IMR-90 (cell line): ENCODE measurements at regions not wholly inside any gene's neighbourhood (a gene's known extent, or its start where the extent isn't known, plus 50 kb on each side); places are given as distances from the start of the nearest gene placed in this dataset.

Experiments
- ATAC-seq: fragments of 200-7000 bp; cut with Tn5 transposase; 2 replicates; pipeline ENCODE4 v1.9.1; 2020; ENCODE audit warnings: low read depth, mild to moderate bottlenecking, moderate library complexity
- BruUV-seq: library from RNA; stranded (reverse); fragments of 400-500 nt; replicated peaks from 2 replicates; lab custom pipeline; 2021; lab: Mats Ljungman, UMichigan
- CTCF ChIA-PET: fragments of 300-600 bp; formaldehyde crosslinking; extraction: SDS; loops from one replicate; lab custom pipeline; 2021; ENCODE audit warnings: antibody characterized with exemption; lab: Yijun Ruan, JAX
- POLR2A ChIA-PET: fragments of 300-600 bp; sonication (Branson Sonifier 250); formaldehyde crosslinking; loops from one replicate; lab custom pipeline; 2022; ENCODE audit warnings: antibody characterized with exemption; ENCODE audit not compliant: unreplicated experiment; lab: Charles Lee
- DNase-seq: peaks from one replicate; pipeline ENCODE4 v3.0.0; 2013
- H2AFZ ChIP-seq: replicated peaks from 2 replicates; pipeline ENCODE3; 2013; ENCODE audit warnings: low read length, mild to moderate bottlenecking; ENCODE audit not compliant: poor library complexity
- H2AK5ac ChIP-seq: 2 replicates; pipeline ENCODE4 v1.6.1; 2013; ENCODE audit warnings: low read depth, low read length, inconsistent platforms
- H2AK9ac ChIP-seq: replicated peaks from 2 replicates; pipeline ENCODE3; 2013; ENCODE audit warnings: mild to moderate bottlenecking, low read depth, low read length, moderate library complexity; ENCODE audit not compliant: poor library complexity
- H2BK120ac ChIP-seq: 2 replicates; pipeline ENCODE4 v1.6.1; 2013; ENCODE audit warnings: low read depth, low read length, inconsistent platforms
- H2BK15ac ChIP-seq: 3 replicates; pipeline ENCODE4 v1.6.1; 2013; ENCODE audit warnings: low read depth, low read length, inconsistent platforms
- H2BK20ac ChIP-seq: 2 replicates; pipeline ENCODE4 v1.6.1; 2013; ENCODE audit warnings: low read depth, mild to moderate bottlenecking, inconsistent platforms, low read length, moderate library complexity
- H2BK5ac ChIP-seq: 2 replicates; pipeline ENCODE4 v1.6.1; 2013; ENCODE audit warnings: mild to moderate bottlenecking, low read depth, low read length, inconsistent platforms; ENCODE audit not compliant: poor library complexity, severe bottlenecking
- H3K14ac ChIP-seq: replicated peaks from 2 replicates; pipeline ENCODE4 v1.6.1; 2013; ENCODE audit warnings: low read depth, low read length, inconsistent platforms
- H3K18ac ChIP-seq: 2 replicates; pipeline ENCODE4 v1.6.1; 2013; ENCODE audit warnings: low read depth, low read length, control low read depth
- H3K23ac ChIP-seq: 2 replicates; pipeline ENCODE4 v1.6.1; 2013; ENCODE audit warnings: low read depth, low read length, inconsistent platforms
- H3K27ac ChIP-seq: 2 replicates; pipeline ENCODE4 v1.5.1; 2013; ENCODE audit warnings: mild to moderate bottlenecking, control low read depth, low read length; ENCODE audit not compliant: insufficient read depth
- H3K27me3 ChIP-seq: 2 replicates; pipeline ENCODE4 v1.6.1; 2013; ENCODE audit warnings: low read length; ENCODE audit not compliant: control insufficient read depth, insufficient read depth
- H3K36me3 ChIP-seq: 2 replicates; pipeline ENCODE4 v1.6.1; 2013; ENCODE audit warnings: low read length, mixed read lengths; ENCODE audit not compliant: control insufficient read depth, insufficient read depth
- H3K4ac ChIP-seq: 2 replicates; pipeline ENCODE4 v1.6.1; 2013; ENCODE audit warnings: low read depth, low read length, inconsistent platforms
- H3K4me1 ChIP-seq: 2 replicates; pipeline ENCODE4 v1.6.1; 2013; ENCODE audit warnings: low read length, mixed read lengths; ENCODE audit not compliant: control insufficient read depth, insufficient read depth
- H3K4me2 ChIP-seq: 2 replicates; pipeline ENCODE4 v1.6.1; 2013; ENCODE audit warnings: low read depth, mild to moderate bottlenecking, control low read depth, low read length, moderate library complexity
- H3K4me3 ChIP-seq: 2 replicates; pipeline ENCODE4 v1.5.1; 2013; ENCODE audit warnings: low read depth, mild to moderate bottlenecking, control low read depth, low read length, moderate library complexity; ENCODE audit not compliant: insufficient read depth
- H3K56ac ChIP-seq: 2 replicates; pipeline ENCODE4 v1.6.1; 2013; ENCODE audit warnings: low read length, inconsistent platforms; ENCODE audit not compliant: insufficient read depth; ENCODE audit errors: extremely low read depth
- H3K79me1 ChIP-seq, 2 experiments: 2 replicates each; pipeline ENCODE4 v1.6.1; 2013; ENCODE audit warnings: low read length in 2 of 2, inconsistent platforms in 1 of 2, low read depth in 1 of 2
- H3K9ac ChIP-seq: 2 replicates; pipeline ENCODE4 v1.6.1; 2013; ENCODE audit warnings: low read depth, low read length, control low read depth
- H3K9me1 ChIP-seq: 2 replicates; pipeline ENCODE4 v1.6.1; 2013; ENCODE audit warnings: low read length, inconsistent platforms; ENCODE audit not compliant: insufficient read depth
- H3K9me3 ChIP-seq: 2 replicates; pipeline ENCODE4 v1.6.1; 2013; ENCODE audit warnings: low read length; ENCODE audit not compliant: control insufficient read depth, insufficient read depth
- H4K20me1 ChIP-seq: 2 replicates; pipeline ENCODE4 v1.6.1; 2013; ENCODE audit warnings: low read length, inconsistent platforms; ENCODE audit not compliant: insufficient read depth
- H4K5ac ChIP-seq: 2 replicates; pipeline ENCODE4 v1.6.1; 2013; ENCODE audit warnings: mild to moderate bottlenecking, low read depth, low read length, control low read depth
- H4K8ac ChIP-seq, 2 experiments: 2 replicates each; pipeline ENCODE4 v1.6.1; 2013; ENCODE audit warnings: low read depth in 2 of 2, low read length in 2 of 2, control low read depth in 1 of 2, inconsistent platforms in 1 of 2
- H4K91ac ChIP-seq: 2 replicates; pipeline ENCODE4 v1.6.1; 2013; ENCODE audit warnings: low read depth, low read length, inconsistent platforms; ENCODE audit not compliant: insufficient read depth
- NFE2L2 ChIP-seq: fragments of 150-350 bp; IDR thresholded peaks from 2 replicates; pipeline ENCODE4 v1.6.1; 2016; ENCODE audit warnings: low read depth, mild to moderate bottlenecking, low read length
- POLR2A ChIP-seq: IDR thresholded peaks from 2 replicates; pipeline ENCODE4 v1.6.1; 2012; ENCODE audit warnings: mild to moderate bottlenecking, low read depth, low read length
- WGBS, 2 experiments: methylation state at CpG; one replicate each; pipeline versions ENCODE4 v1.1.5 to v1.1.7; 2013; ENCODE audit warnings: missing lambda C conversion rate in 2 of 2; ENCODE audit not compliant: insufficient read length in 1 of 2; ENCODE audit errors: extremely low coverage in 2 of 2; 5-methylcytosine and 5-hydroxymethylcytosine counted together
- dilution Hi-C: fragments of 300-500 bp; cut with HindIII; formaldehyde crosslinking; loops from one replicate; pipeline ENCODE4 v1.14.3; 2018; ENCODE audit warnings: low sequenced_read_pairs; ENCODE audit not compliant: unreplicated experiment
- in situ Hi-C: fragments of 300-500 bp; cut with MboI; formaldehyde crosslinking; loops from 3 replicates; pipeline ENCODE4 v1.14.3; 2019; ENCODE audit warnings: low sequenced_read_pairs, inconsistent platforms, mixed read lengths
- intact Hi-C: fragments of 100-400 bp; cut with micrococcal nuclease; formaldehyde crosslinking; loops from 2 replicates; pipeline ENCODE4 v1.10.0; 2022

DNA sequence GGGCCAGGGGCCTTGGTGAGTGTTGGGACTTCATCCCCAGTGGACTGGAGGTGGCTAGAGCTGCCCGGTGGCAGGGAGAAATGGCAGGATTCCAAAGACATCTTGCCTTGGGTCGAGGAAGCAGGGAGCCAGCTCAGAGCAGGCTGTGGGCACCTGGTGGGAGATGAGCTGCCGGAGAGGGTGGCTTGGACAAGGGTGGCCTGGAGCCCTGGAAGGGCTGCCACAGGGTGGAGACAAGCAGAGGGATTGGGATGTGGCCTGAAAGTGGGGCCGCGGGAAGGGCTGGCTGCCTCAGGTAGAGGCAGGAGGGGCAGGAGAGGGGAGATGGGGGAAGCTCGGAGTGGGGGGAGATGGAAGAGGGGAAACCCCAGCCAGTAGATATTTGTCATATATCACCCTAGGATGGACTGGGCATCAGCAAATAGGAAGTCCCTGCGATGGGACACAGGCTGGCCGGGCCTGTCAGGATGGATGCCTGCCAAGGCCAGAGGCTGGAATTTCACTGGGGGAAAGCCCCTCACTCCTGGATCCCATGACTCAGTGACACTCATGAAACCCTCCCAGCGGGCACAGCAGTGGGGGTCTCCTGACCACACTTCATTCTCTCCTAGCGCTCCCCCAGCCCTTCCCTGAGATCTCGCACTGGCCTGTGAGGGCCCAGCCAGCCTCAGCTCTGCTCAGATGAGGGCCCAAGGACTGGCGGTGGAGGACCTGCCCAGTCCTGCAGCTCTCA, 72.0 kb upstream of the SHISAL1 start:
- Histone ChIP-seq H2AFZ (peak overlapping the region; percentile 21), H2BK5ac (no peak overlapping the region), H2AK9ac (no peak overlapping the region), H2AK5ac (no peak overlapping the region), H3K23ac (no peak overlapping the region), H4K91ac (no peak overlapping the region), H4K8ac (no peak overlapping the region), H3K4me3 (no peak overlapping the region), H3K9me1 (0 out of 2 replicates have a peak, but pooled peaks cover 3% of the 10 kb centered on the region), H3K9me3 (no peaks in the 10 kb centered on the region), H3K36me3 (no peaks in the 10 kb centered on the region), H4K5ac (no peak overlapping the region), H2BK15ac (no peak overlapping the region), H3K27me3 (peaks cover 23% of the 10 kb centered on the region), H4K20me1 (no peaks in the 10 kb centered on the region), H3K4me1 (no peaks in the 10 kb centered on the region; the same call in 1 of the 2 replicates), H3K4me2 (no peak overlapping the region), H3K56ac (no peak overlapping the region), H3K9ac (no peak overlapping the region), H3K27ac (no peak overlapping the region), H3K14ac (no peak overlapping the region), H3K18ac (no peak overlapping the region), H3K79me1 (no peaks in the 10 kb centered on the region), H2BK20ac (no peak overlapping the region), H3K4ac (no peak overlapping the region), H2BK120ac (no peak overlapping the region)
- in situ Hi-C loops (no loop called here), intact Hi-C loops (no loop called here), dilution Hi-C loops (no loop called here)
- ChIA-PET POLR2A (no interaction called here), CTCF (no interaction called here)
- TF ChIP-seq POLR2A (no peak), NFE2L2 (no peak)
- ATAC-seq (no peak), DNase-seq (no peak)
- WGBS, 2 experiments = 58% methylated on average over 6 of the region's 12 CpGs; no CpG with 5 or more reads in 1 of the 2 experiments
- no TSS peak for BruUV-seq
